Uterus (tissue), 2 donors: ENCODE measurements at regions not wholly inside any gene's neighbourhood (a gene's known extent, or its start where the extent isn't known, plus 50 kb on each side); places are given as distances from the start of the nearest gene placed in this dataset.

Experiments used
- POLR2A ChIP-seq, 2 donors: fragments of 450-650 bp; IDR thresholded peaks; one replicate each; pipeline ENCODE4 v1.6.1; 2016; ENCODE audit warnings: antibody characterized with exemption in 2 of 2, mild to moderate bottlenecking in 1 of 2, moderate library complexity in 1 of 2
- TF ChIP-seq, protein P1 (sequence below), 4 experiments: fragments of 200-600 bp in 2 of 4; fragments of 450-650 bp in 2 of 4; sonication (generic) in 2 of 4; IDR thresholded peaks; one replicate each; pipeline ENCODE4 v1.5.1; 2016 to 2019; ENCODE audit warnings: antibody characterized with exemption in 4 of 4, mild to moderate bottlenecking in 2 of 4, moderate library complexity in 1 of 4

DNA sequence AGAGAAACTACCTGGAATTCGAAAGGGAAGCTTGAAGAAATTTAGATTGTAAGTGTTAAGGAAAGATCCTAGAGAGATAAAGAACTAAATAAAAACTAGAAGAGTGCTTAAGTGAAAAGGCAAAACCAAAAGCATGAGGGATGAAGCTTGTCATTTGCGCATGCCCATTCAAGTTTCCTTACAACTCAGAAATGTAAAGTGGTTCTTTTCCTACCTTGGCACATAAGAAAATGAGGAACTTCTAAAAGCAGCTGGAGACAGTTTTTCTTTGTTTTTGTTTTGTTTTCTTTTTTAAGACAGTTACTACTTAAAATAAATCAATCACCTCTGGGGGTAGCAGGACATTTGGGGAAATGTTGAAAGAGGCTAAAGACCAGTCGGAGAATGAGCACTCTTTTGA is 1304.4 kb upstream of the PCDH7 start:
- TF ChIP-seq, protein P1, sequence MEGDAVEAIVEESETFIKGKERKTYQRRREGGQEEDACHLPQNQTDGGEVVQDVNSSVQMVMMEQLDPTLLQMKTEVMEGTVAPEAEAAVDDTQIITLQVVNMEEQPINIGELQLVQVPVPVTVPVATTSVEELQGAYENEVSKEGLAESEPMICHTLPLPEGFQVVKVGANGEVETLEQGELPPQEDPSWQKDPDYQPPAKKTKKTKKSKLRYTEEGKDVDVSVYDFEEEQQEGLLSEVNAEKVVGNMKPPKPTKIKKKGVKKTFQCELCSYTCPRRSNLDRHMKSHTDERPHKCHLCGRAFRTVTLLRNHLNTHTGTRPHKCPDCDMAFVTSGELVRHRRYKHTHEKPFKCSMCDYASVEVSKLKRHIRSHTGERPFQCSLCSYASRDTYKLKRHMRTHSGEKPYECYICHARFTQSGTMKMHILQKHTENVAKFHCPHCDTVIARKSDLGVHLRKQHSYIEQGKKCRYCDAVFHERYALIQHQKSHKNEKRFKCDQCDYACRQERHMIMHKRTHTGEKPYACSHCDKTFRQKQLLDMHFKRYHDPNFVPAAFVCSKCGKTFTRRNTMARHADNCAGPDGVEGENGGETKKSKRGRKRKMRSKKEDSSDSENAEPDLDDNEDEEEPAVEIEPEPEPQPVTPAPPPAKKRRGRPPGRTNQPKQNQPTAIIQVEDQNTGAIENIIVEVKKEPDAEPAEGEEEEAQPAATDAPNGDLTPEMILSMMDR (IDR thresholded peaks at IDR 0.05), result no peak
- TF ChIP-seq POLR2A (IDR thresholded peaks at IDR 0.05), result no peak
